MCF 10A (cell line): ENCODE measurements at regions not wholly inside any gene's neighbourhood (a gene's known extent, or its start where the extent isn't known, plus 50 kb on each side); places are given as distances from the start of the nearest gene placed in this dataset.

Experiments
- BruUV-seq: library from RNA; stranded (reverse); fragments of 400-500 nt; replicated peaks from 2 replicates; lab custom pipeline; 2021; lab: Mats Ljungman, UMichigan
- CTCF ChIA-PET: fragments of 300-600 bp; sonication (Branson Sonifier 250); formaldehyde crosslinking; extraction: SDS; loops from one replicate; lab custom pipeline; 2021; ENCODE audit warnings: antibody characterized with exemption, inconsistent platforms; lab: Yijun Ruan, JAX
- POLR2A ChIA-PET: fragments of 300-600, 350-650 bp; sonication (Branson Sonifier 250); formaldehyde crosslinking; extraction: SDS; loops from one replicate; lab custom pipeline; 2020; ENCODE audit warnings: antibody characterized with exemption, inconsistent platforms; lab: Yijun Ruan, JAX
- DNase-seq: peaks from one replicate; pipeline ENCODE4 v3.0.0-alpha.2; 2018; ENCODE audit not compliant: unreplicated experiment
- H3K27ac Mint-ChIP-seq: one replicate; pipeline ENCODE4 v1.8.0; 2022; ENCODE audit warnings: mild to moderate bottlenecking, low read depth, mixed read lengths; ENCODE audit not compliant: unreplicated experiment
- H3K27me3 Mint-ChIP-seq: one replicate; pipeline ENCODE4 v1.8.0; 2022; ENCODE audit warnings: mixed read lengths; ENCODE audit not compliant: insufficient read depth, unreplicated experiment
- H3K36me3 Mint-ChIP-seq: one replicate; pipeline ENCODE4 v1.8.0; 2022; ENCODE audit warnings: mild to moderate bottlenecking, moderate library complexity, mixed read lengths; ENCODE audit not compliant: insufficient read depth, unreplicated experiment
- H3K4me1 Mint-ChIP-seq: one replicate; pipeline ENCODE4 v1.8.0; 2022; ENCODE audit warnings: mixed read lengths; ENCODE audit not compliant: insufficient read depth, unreplicated experiment
- H3K4me3 Mint-ChIP-seq: one replicate; pipeline ENCODE4 v1.8.0; 2022; ENCODE audit warnings: mild to moderate bottlenecking, moderate library complexity, mixed read lengths; ENCODE audit not compliant: unreplicated experiment
- H3K9me3 Mint-ChIP-seq: one replicate; pipeline ENCODE4 v1.8.0; 2022; ENCODE audit warnings: mixed read lengths; ENCODE audit not compliant: unreplicated experiment
- CTCF ChIP-seq: fragments of 200-600 bp; IDR thresholded peaks from one replicate; pipeline ENCODE4 v1.8.0; 2022; ENCODE audit warnings: antibody characterized with exemption, mild to moderate bottlenecking; ENCODE audit not compliant: unreplicated experiment
- intact Hi-C: fragments of 100-400 bp; cut with micrococcal nuclease; formaldehyde crosslinking; loops from 2 replicates; pipeline ENCODE4 v1.14.1; 2022

- H3K4me1 Mint-ChIP-seq: peaks cover 24% of the 10 kb centered on the region
- no peak for TF ChIP-seq CTCF
- no peaks in the 10 kb centered on the region for H3K9me3 Mint-ChIP-seq
- H3K36me3 Mint-ChIP-seq: peaks cover 5% of the 10 kb centered on the region
- POLR2A ChIA-PET: interaction anchor here (0.6 kb wide), 1 partner anchor 389 kb away, joined by 3 read pairs; no protein-coding TSS in a partner anchor
- DNase-seq: no peak
- intact Hi-C loops: no loop called here
- CTCF ChIA-PET: interaction anchor here (0.6 to 0.8 kb wide), 4 partner anchors 12 to 938 kb away, joined by 3 to 4 read pairs (median 3); no protein-coding TSS in a partner anchor
- no peaks in the 10 kb centered on the region for H3K27me3 Mint-ChIP-seq
- BruUV-seq: no TSS peak
- no peak overlapping the region for H3K4me3 Mint-ChIP-seq
- no peak overlapping the region for H3K27ac Mint-ChIP-seq
Observed at GRCh38 chr13:106391271-106391670, 144.2 kb downstream of the EFNB2 start.

GRCh38 chr13:106390367-106390766, 145.1 kb downstream of the EFNB2 start:
- Mint-ChIP-seq H3K36me3 (peaks cover 5% of the 10 kb centered on the region), H3K9me3 (no peaks in the 10 kb centered on the region), H3K27ac (no peak overlapping the region), H3K4me1 (peaks cover 24% of the 10 kb centered on the region), H3K4me3 (no peak overlapping the region), H3K27me3 (no peaks in the 10 kb centered on the region)
- no peak for TF ChIP-seq CTCF
- intact Hi-C loops: no loop called here
- CTCF ChIA-PET: no interaction called here
- no peak for DNase-seq
- BruUV-seq: no TSS peak
- POLR2A ChIA-PET: no interaction called here

- no peaks in the 10 kb centered on the region for H3K27me3 Mint-ChIP-seq
- ChIA-PET POLR2A (interaction anchor here (0.7 kb wide), 2 partner anchors 15 to 16 kb away, joined by 3 to 4 read pairs; no protein-coding TSS in a partner anchor), CTCF (interaction anchor here (0.6 kb wide), 1 partner anchor 150 kb away, joined by 3 read pairs; no protein-coding TSS in a partner anchor)
- BruUV-seq: no TSS peak
- no peak overlapping the region for H3K27ac Mint-ChIP-seq
- no peak for DNase-seq
- H3K4me1 Mint-ChIP-seq: peaks cover 5% of the 10 kb centered on the region
- no peak overlapping the region for H3K4me3 Mint-ChIP-seq
- intact Hi-C loops: no loop called here
- H3K36me3 Mint-ChIP-seq: peaks cover 5% of the 10 kb centered on the region
- no peak for TF ChIP-seq CTCF
- no peaks in the 10 kb centered on the region for H3K9me3 Mint-ChIP-seq
Observed at GRCh38 chr13:106385654-106386053, 149.8 kb downstream of the EFNB2 start.

- DNase-seq: no peak
- no peaks in the 10 kb centered on the region for H3K27me3 Mint-ChIP-seq
- no peak overlapping the region for H3K27ac Mint-ChIP-seq
- no TSS peak for BruUV-seq
- ChIA-PET POLR2A (no interaction called here), CTCF (no interaction called here)
- H3K9me3 Mint-ChIP-seq: no peaks in the 10 kb centered on the region
- intact Hi-C loops: no loop called here
- H3K4me3 Mint-ChIP-seq: no peak overlapping the region
- no peaks in the 10 kb centered on the region for H3K4me1 Mint-ChIP-seq
- no peaks in the 10 kb centered on the region for H3K36me3 Mint-ChIP-seq
- TF ChIP-seq CTCF: no peak
Observed at GRCh38 chr13:106384516-106384915, 150.9 kb downstream of the EFNB2 start.
